ENCODE measurements at regions not wholly inside any gene's neighbourhood (a gene's known extent, or its start where the extent isn't known, plus 50 kb on each side); places are given as distances from the start of the nearest gene placed in this dataset.

DNA sequence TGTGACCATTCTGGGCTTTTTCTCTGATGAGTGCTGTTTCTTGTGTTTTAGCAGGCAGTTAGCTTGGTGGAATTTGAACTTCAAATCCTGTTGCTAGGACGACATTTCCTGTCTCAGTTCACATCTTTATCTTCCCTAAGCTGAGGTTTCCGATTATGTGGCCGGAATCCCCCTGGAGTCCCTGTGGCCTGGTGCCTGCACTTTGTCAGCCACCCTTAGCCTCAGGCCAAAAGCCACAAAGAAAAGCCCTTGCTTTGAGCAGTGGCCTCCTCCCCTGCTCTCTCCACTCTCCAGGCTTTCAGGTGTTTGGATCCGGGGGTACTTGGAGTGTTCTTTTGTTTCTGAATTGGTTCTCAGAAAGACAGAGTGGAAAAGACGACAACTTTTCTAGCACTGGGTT is 59.9 kb upstream of the PMEPA1 start:
- intact Hi-C loops (cut with micrococcal nuclease; ENCODE audit: unreplicated experiment): no loop called here
- Histone ChIP-seq H3K4me3 (ENCODE audit: low read depth, low read length, poor library complexity, severe bottlenecking) (no peak overlapping the region), H3K27ac (ENCODE audit: low read depth, low read length, poor library complexity, severe bottlenecking) (no peak overlapping the region), H3K79me2 (ENCODE audit: insufficient read depth, low read depth, low read length) (no peaks in the 10 kb centered on the region), H3K4me2 (ENCODE audit: low read length) (no peak overlapping the region), H3K36me3 (ENCODE audit: insufficient read depth, low read length) (no peaks in the 10 kb centered on the region), H3K9me3 (ENCODE audit: low read length) (no peaks in the 10 kb centered on the region), H3K9me2 (ENCODE audit: insufficient read depth, low read length) (no peaks in the 10 kb centered on the region), H3K4me1 (ENCODE audit: insufficient read depth, low read length, poor library complexity, severe bottlenecking) (no peaks in the 10 kb centered on the region), H2AFZ (ENCODE audit: low read length) (no peak overlapping the region), H4K20me1 (ENCODE audit: insufficient read depth, low read length) (no peaks in the 10 kb centered on the region)
- DNase-seq (ENCODE audit: low spot score): no peak
- no TSS peak for BruUV-seq (replicated peaks)
- ChIA-PET CTCF (ENCODE audit: unreplicated experiment) (no interaction called here), POLR2A (no interaction called here)
- no peak for TF ChIP-seq EZH2phosphoT487 (IDR thresholded peaks at IDR 0.05; ENCODE audit: borderline replicate concordance, low read depth, low read length)

DNA sequence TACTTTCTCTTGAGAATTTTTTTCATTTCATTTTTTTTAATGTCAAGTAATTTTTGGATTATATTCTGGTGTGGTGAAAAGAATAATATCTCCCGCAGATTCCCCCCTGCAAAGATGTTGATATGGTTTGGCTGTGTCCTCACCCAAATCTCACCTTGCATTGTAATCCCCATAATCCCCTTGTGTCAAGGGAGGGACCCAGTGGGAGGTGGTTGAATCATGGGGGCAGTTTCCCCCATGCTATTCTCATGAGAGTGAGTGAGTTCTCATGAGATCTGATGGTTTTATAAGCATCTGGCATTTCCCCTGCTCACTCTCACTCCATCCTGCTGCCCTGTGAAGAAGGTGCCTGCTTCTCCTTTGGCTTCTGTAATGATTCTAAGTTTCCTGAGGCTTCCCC is 58.7 kb upstream of the PMEPA1 start:
- no TSS peak for BruUV-seq (replicated peaks)
- no peaks in the 10 kb centered on the region for H3K79me2 ChIP-seq (ENCODE audit: insufficient read depth, low read depth, low read length)
- H3K36me3 ChIP-seq (ENCODE audit: insufficient read depth, low read length): no peaks in the 10 kb centered on the region
- TF ChIP-seq, protein P1, sequence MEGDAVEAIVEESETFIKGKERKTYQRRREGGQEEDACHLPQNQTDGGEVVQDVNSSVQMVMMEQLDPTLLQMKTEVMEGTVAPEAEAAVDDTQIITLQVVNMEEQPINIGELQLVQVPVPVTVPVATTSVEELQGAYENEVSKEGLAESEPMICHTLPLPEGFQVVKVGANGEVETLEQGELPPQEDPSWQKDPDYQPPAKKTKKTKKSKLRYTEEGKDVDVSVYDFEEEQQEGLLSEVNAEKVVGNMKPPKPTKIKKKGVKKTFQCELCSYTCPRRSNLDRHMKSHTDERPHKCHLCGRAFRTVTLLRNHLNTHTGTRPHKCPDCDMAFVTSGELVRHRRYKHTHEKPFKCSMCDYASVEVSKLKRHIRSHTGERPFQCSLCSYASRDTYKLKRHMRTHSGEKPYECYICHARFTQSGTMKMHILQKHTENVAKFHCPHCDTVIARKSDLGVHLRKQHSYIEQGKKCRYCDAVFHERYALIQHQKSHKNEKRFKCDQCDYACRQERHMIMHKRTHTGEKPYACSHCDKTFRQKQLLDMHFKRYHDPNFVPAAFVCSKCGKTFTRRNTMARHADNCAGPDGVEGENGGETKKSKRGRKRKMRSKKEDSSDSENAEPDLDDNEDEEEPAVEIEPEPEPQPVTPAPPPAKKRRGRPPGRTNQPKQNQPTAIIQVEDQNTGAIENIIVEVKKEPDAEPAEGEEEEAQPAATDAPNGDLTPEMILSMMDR (conservative IDR thresholded peaks at IDR 0.05; ENCODE audit: low read length): no peak
- TF ChIP-seq EZH2phosphoT487 (IDR thresholded peaks at IDR 0.05; ENCODE audit: borderline replicate concordance, low read depth, low read length): no peak
- no peak overlapping the region for H3K4me3 ChIP-seq (ENCODE audit: low read depth, low read length, poor library complexity, severe bottlenecking)
- no peak overlapping the region for H3K27ac ChIP-seq (ENCODE audit: low read depth, low read length, poor library complexity, severe bottlenecking)
- no peak for DNase-seq (ENCODE audit: low spot score)
- no peak overlapping the region for H2AFZ ChIP-seq (ENCODE audit: low read length)
- ChIA-PET POLR2A (no interaction called here), CTCF (ENCODE audit: unreplicated experiment) (no interaction called here)
- no peaks in the 10 kb centered on the region for H4K20me1 ChIP-seq (ENCODE audit: insufficient read depth, low read length)
- no peak overlapping the region for H3K4me2 ChIP-seq (ENCODE audit: low read length)
- intact Hi-C loops (cut with micrococcal nuclease; ENCODE audit: unreplicated experiment): no loop called here
- no peaks in the 10 kb centered on the region for H3K9me3 ChIP-seq (ENCODE audit: low read length)
- no peaks in the 10 kb centered on the region for H3K9me2 ChIP-seq (ENCODE audit: insufficient read depth, low read length)
- no peaks in the 10 kb centered on the region for H3K4me1 ChIP-seq (ENCODE audit: insufficient read depth, low read length, poor library complexity, severe bottlenecking)

DNA sequence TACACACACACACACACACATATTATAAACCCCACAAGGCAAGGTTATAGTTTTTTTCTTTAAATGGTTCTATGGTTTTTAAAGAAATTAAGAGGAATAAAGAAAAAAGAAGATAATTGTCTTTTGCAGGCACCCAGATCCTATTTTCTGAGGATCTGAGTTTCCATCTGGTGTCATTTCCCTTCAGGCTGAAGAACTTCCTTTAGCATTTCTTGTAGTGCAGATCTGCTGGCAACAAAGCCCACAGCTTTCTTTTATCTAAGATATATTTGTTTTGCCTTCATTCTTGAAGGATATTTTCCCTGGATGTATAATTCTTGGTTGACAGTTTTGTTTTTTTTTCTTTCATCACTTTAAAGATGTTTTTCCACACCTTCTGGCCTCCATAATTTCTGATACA is 57.6 kb upstream of the PMEPA1 start:
- no peak overlapping the region for H3K4me2 ChIP-seq (ENCODE audit: low read length)
- H4K20me1 ChIP-seq (ENCODE audit: insufficient read depth, low read length): no peaks in the 10 kb centered on the region
- POLR2A ChIA-PET: interaction anchor here (0.7 kb wide), 1 partner anchor 202 kb away, joined by 3 read pairs; no protein-coding TSS in a partner anchor
- DNase-seq (ENCODE audit: low spot score): no peak
- no peaks in the 10 kb centered on the region for H3K4me1 ChIP-seq (ENCODE audit: insufficient read depth, low read length, poor library complexity, severe bottlenecking)
- H3K36me3 ChIP-seq (ENCODE audit: insufficient read depth, low read length): no peaks in the 10 kb centered on the region
- no TSS peak for BruUV-seq (replicated peaks)
- no peak overlapping the region for H3K4me3 ChIP-seq (ENCODE audit: low read depth, low read length, poor library complexity, severe bottlenecking)
- intact Hi-C loops (cut with micrococcal nuclease; ENCODE audit: unreplicated experiment): no loop called here
- no peaks in the 10 kb centered on the region for H3K9me3 ChIP-seq (ENCODE audit: low read length)
- H3K9me2 ChIP-seq (ENCODE audit: insufficient read depth, low read length): no peaks in the 10 kb centered on the region
- no peak overlapping the region for H3K27ac ChIP-seq (ENCODE audit: low read depth, low read length, poor library complexity, severe bottlenecking)
- no peak for TF ChIP-seq EZH2phosphoT487 (IDR thresholded peaks at IDR 0.05; ENCODE audit: borderline replicate concordance, low read depth, low read length)
- TF ChIP-seq, protein P1 (conservative IDR thresholded peaks at IDR 0.05; ENCODE audit: low read length): no peak
- CTCF ChIA-PET (ENCODE audit: unreplicated experiment): no interaction called here
- no peak overlapping the region for H2AFZ ChIP-seq (ENCODE audit: low read length)
- no peaks in the 10 kb centered on the region for H3K79me2 ChIP-seq (ENCODE audit: insufficient read depth, low read depth, low read length)

Measured in OCI-LY7 (cell line).